HepG2 (cell line): ENCODE measurements at regions not wholly inside any gene's neighbourhood (a gene's known extent, or its start where the extent isn't known, plus 50 kb on each side); places are given as distances from the start of the nearest gene placed in this dataset.

ENCODE experiments used
- ATAC-seq: fragments of 200-7000 bp; cut with Tn5 transposase; 3 replicates; pipeline ENCODE4 v1.9.1; 2020; ENCODE audit warnings: mild to moderate bottlenecking, moderate library complexity
- BruUV-seq: library from RNA; stranded (reverse); fragments of 400-500 nt; replicated peaks from 2 replicates; lab custom pipeline; 2021; lab: Mats Ljungman, UMichigan
- CTCF ChIA-PET: fragments of 300-600 bp; formaldehyde crosslinking; extraction: SDS; loops from one replicate; lab custom pipeline; 2021; ENCODE audit warnings: low total read pairs, inconsistent platforms, low intra/inter-chr PET ratio; lab: Yijun Ruan, JAX
- POLR2A ChIA-PET: fragments of 350-600 bp; sonication (Branson Sonifier 250); formaldehyde crosslinking; loops from one replicate; lab custom pipeline; 2020; ENCODE audit warnings: antibody characterized with exemption, inconsistent platforms; lab: Yijun Ruan, JAX
- DNase-seq: peaks from one replicate; pipeline ENCODE4 v3.0.0-alpha.2; 2015; ENCODE audit warnings: low spot score
- FAIRE-seq: peaks from 3 replicates; lab custom pipeline; 2011; peaks lifted over from hg19 to GRCh38; lab: Jason Lieb, UNC
- H2AFZ ChIP-seq: one replicate; pipeline ENCODE4 v1.6.1; 2011; ENCODE audit warnings: low read length, inconsistent platforms
- H3K27ac ChIP-seq: fragments of 300-600 bp; 3 replicates; pipeline ENCODE4 v1.8.0; 2011; ENCODE audit warnings: mixed run types, mild to moderate bottlenecking, mixed read lengths, low read length, inconsistent platforms; ENCODE audit not compliant: insufficient read depth; ENCODE audit errors: extremely low read length
- H3K27me3 ChIP-seq, 2 experiments: fragments of 200-600 bp in 1 of 2; 2 replicates in 1 of 2; 3 replicates in 1 of 2; pipeline versions ENCODE4 v1.6.0 to v1.8.0; 2011; ENCODE audit warnings: low read length in 2 of 2, mild to moderate bottlenecking in 2 of 2, moderate library complexity in 2 of 2, inconsistent platforms in 1 of 2; ENCODE audit not compliant: insufficient read depth in 2 of 2, control insufficient read depth in 1 of 2
- H3K36me3 ChIP-seq, 2 experiments: fragments of 200-600 bp in 1 of 2; replicated peaks in 1 of 2; 2 replicates in 1 of 2; 3 replicates in 1 of 2; pipeline versions ENCODE4 v1.5.1 to v1.8.0; 2011; ENCODE audit warnings: low read length in 2 of 2, inconsistent platforms in 1 of 2; ENCODE audit not compliant: insufficient read depth in 2 of 2, control insufficient read depth in 1 of 2
- H3K4me1 ChIP-seq: 2 replicates; pipeline ENCODE4 v1.5.1; 2012; ENCODE audit warnings: low read length, inconsistent platforms; ENCODE audit not compliant: insufficient read depth
- H3K4me2 ChIP-seq: 2 replicates; pipeline ENCODE4 v1.6.0; 2011; ENCODE audit warnings: low read depth, low read length, inconsistent platforms
- H3K4me3 ChIP-seq, 3 experiments: fragments of 200-600 bp in 1 of 3; sonication (generic), shearing (Covaris generic) in 1 of 3; replicated peaks in 1 of 3; 2 replicates each; pipeline ENCODE4 v1.5.1; 2011 to 2016; ENCODE audit warnings: low read length in 3 of 3, inconsistent platforms in 2 of 3, low read depth in 2 of 3, mild to moderate bottlenecking in 2 of 3, control low read depth in 1 of 3, mixed read lengths in 1 of 3; ENCODE audit not compliant: insufficient read depth in 1 of 3
- H3K79me2 ChIP-seq: one replicate; pipeline ENCODE4 v1.6.1; 2011; ENCODE audit warnings: low read length, inconsistent platforms; ENCODE audit not compliant: insufficient read depth
- H3K9ac ChIP-seq: 2 replicates; pipeline ENCODE4 v1.6.0; 2011; ENCODE audit warnings: mild to moderate bottlenecking, low read depth, low read length, inconsistent platforms; ENCODE audit not compliant: insufficient read depth
- H3K9me3 ChIP-seq: 2 replicates; pipeline ENCODE4 v1.5.1; 2012; ENCODE audit warnings: mild to moderate bottlenecking, low read length
- H4K20me1 ChIP-seq: 2 replicates; pipeline ENCODE4 v1.6.0; 2011; ENCODE audit warnings: inconsistent platforms, mild to moderate bottlenecking, low read length, moderate library complexity; ENCODE audit not compliant: insufficient read depth
- AHDC1 ChIP-seq: sonication (generic); formaldehyde crosslinking; IDR thresholded peaks from 2 replicates; pipeline ENCODE4 v1.5.1; 2020; ENCODE audit warnings: mild to moderate bottlenecking, missing genetic modification reagents, borderline replicate concordance
- CC2D1A ChIP-seq: sonication (generic); formaldehyde crosslinking; IDR thresholded peaks from 2 replicates; pipeline ENCODE4 v1.8.1; 2023; ENCODE audit warnings: mild to moderate bottlenecking, missing genetic modification reagents
- JUN ChIP-seq: sonication (generic); formaldehyde crosslinking; IDR thresholded peaks from 2 replicates; pipeline ENCODE4 v1.4.0; 2020; ENCODE audit warnings: mild to moderate bottlenecking, missing genetic modification reagents
- MED13 ChIP-seq: sonication (generic); formaldehyde crosslinking; IDR thresholded peaks from 2 replicates; pipeline ENCODE4 v1.5.0; 2020; ENCODE audit warnings: missing genetic modification reagents
- MXI1 ChIP-seq: IDR thresholded peaks from 3 replicates; pipeline ENCODE4 v1.6.1; 2012; ENCODE audit warnings: low read depth, low read length, inconsistent platforms, borderline replicate concordance
- SMYD3 ChIP-seq: sonication (generic); formaldehyde crosslinking; IDR thresholded peaks from 2 replicates; pipeline ENCODE4 v1.8.1; 2023; ENCODE audit warnings: mild to moderate bottlenecking, missing genetic modification reagents
- SOX13 ChIP-seq, 3 experiments: fragments of 450-650 bp in 1 of 3; sonication (generic) in 1 of 3; formaldehyde crosslinking in 1 of 3; IDR thresholded peaks in 2 of 3; conservative IDR thresholded peaks in 1 of 3; 2 replicates each; pipeline versions ENCODE4 v1.5.0 to v1.6.1; 2016 to 2020; ENCODE audit warnings: antibody characterized with exemption in 1 of 3, mild to moderate bottlenecking in 1 of 3, missing compliant biosample characterization in 1 of 3, missing genetic modification reagents in 1 of 3, moderate library complexity in 1 of 3
- SP140L ChIP-seq: sonication (generic); formaldehyde crosslinking; IDR thresholded peaks from 2 replicates; pipeline ENCODE4 v1.4.0; 2020; ENCODE audit warnings: missing genetic modification reagents, borderline replicate concordance
- ZBTB1 ChIP-seq: sonication (generic); formaldehyde crosslinking; IDR thresholded peaks from 2 replicates; pipeline ENCODE4 v1.4.0; 2020; ENCODE audit warnings: missing genetic modification reagents, borderline replicate concordance
- ZNF788 ChIP-seq: sonication (generic); formaldehyde crosslinking; IDR thresholded peaks from 2 replicates; pipeline ENCODE4 v1.5.0; 2020; ENCODE audit warnings: mild to moderate bottlenecking, missing genetic modification reagents, borderline replicate concordance
- ZSCAN22 ChIP-seq: sonication (generic); formaldehyde crosslinking; IDR thresholded peaks from 2 replicates; pipeline ENCODE4 v1.4.0; 2020; ENCODE audit warnings: mild to moderate bottlenecking, missing genetic modification reagents
- ZSCAN9 ChIP-seq: IDR thresholded peaks from 2 replicates; pipeline ENCODE4 v1.6.1; 2016; ENCODE audit warnings: borderline replicate concordance
- WGBS: methylation state at CpG from one replicate; pipeline ENCODE4 v1.1.6; 2017; ENCODE audit warnings: low lambda C conversion rate; 5-methylcytosine and 5-hydroxymethylcytosine counted together
- in situ Hi-C: cut with HindIII; loops from 2 replicates; pipeline ENCODE4 v1.10.0; 2017; ENCODE audit warnings: low pct_unique_long_range_greater_than_20kb; ENCODE audit not compliant: extremely low pct_ligation_motif_present
- intact Hi-C: fragments of 100-400 bp; cut with micrococcal nuclease; formaldehyde crosslinking; loops from one replicate; pipeline ENCODE4 v1.10.0; 2022; ENCODE audit not compliant: unreplicated experiment
- TF ChIP-seq, protein P1 (sequence below): sonication (generic); formaldehyde crosslinking; IDR thresholded peaks from 2 replicates; pipeline ENCODE4 v1.5.0; 2020; ENCODE audit warnings: mild to moderate bottlenecking, missing genetic modification reagents, moderate library complexity

- CTCF ChIA-PET = no interaction called here
These were observed 58.8 kb upstream of the CFAP161 start for GRCh38 chr15:81075272-81075671.

More at GRCh38 chr15:81075272-81075671, 58.8 kb upstream of the CFAP161 start:
- no peak for FAIRE-seq
- Histone ChIP-seq H3K36me3 (no peaks in the 10 kb centered on the region), H3K4me1 (no peaks in the 10 kb centered on the region), H3K27ac (no peak overlapping the region), H3K9ac (no peak overlapping the region), H3K4me2 (no peak overlapping the region), H3K9me3 (no peaks in the 10 kb centered on the region), H3K27me3 (no peaks in the 10 kb centered on the region; a peak in 1 of 5 replicates), H3K79me2 (no peaks in the 10 kb centered on the region), H3K4me3 (no peak overlapping the region), H2AFZ (no peak overlapping the region), H4K20me1 (no peaks in the 10 kb centered on the region)
- intact Hi-C loops = no loop called here
- TF ChIP-seq MED13 (CRISPR knock-in tag) = no peak
- TF ChIP-seq JUN (CRISPR knock-in tag) = no peak
- no peak for TF ChIP-seq MXI1
- no peak for TF ChIP-seq ZSCAN9 (CRISPR knock-in tag)
- TF ChIP-seq SP140L = no peak
- no peak for TF ChIP-seq ZNF788 (CRISPR knock-in tag)
- no peak for TF ChIP-seq ZSCAN22
- TF ChIP-seq SOX13 (IDR thresholded peaks at IDR 0.05) = no peak
- no peak for TF ChIP-seq SOX13 (CRISPR knock-in tag; conservative IDR thresholded peaks at IDR 0.05 in 1 of 2, IDR thresholded peaks at IDR 0.05 in 1 of 2)
- no peak for TF ChIP-seq ZBTB1 (CRISPR knock-in tag)
- TF ChIP-seq AHDC1 (CRISPR knock-in tag) = no peak
- TF ChIP-seq, protein P1, sequence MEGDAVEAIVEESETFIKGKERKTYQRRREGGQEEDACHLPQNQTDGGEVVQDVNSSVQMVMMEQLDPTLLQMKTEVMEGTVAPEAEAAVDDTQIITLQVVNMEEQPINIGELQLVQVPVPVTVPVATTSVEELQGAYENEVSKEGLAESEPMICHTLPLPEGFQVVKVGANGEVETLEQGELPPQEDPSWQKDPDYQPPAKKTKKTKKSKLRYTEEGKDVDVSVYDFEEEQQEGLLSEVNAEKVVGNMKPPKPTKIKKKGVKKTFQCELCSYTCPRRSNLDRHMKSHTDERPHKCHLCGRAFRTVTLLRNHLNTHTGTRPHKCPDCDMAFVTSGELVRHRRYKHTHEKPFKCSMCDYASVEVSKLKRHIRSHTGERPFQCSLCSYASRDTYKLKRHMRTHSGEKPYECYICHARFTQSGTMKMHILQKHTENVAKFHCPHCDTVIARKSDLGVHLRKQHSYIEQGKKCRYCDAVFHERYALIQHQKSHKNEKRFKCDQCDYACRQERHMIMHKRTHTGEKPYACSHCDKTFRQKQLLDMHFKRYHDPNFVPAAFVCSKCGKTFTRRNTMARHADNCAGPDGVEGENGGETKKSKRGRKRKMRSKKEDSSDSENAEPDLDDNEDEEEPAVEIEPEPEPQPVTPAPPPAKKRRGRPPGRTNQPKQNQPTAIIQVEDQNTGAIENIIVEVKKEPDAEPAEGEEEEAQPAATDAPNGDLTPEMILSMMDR (CRISPR knock-in tag) = no peak
- TF ChIP-seq CC2D1A (CRISPR knock-in tag) = no peak
- TF ChIP-seq SMYD3 = no peak
- DNase-seq = no peak
- 48% methylated on average over 3 of the region's 3 CpGs for WGBS
- no TSS peak for BruUV-seq
- ATAC-seq = no peak
- POLR2A ChIA-PET = no interaction called here
- in situ Hi-C loops = no loop called here
